ENCODE measurements at regions not wholly inside any gene's neighbourhood (a gene's known extent, or its start where the extent isn't known, plus 50 kb on each side); places are given as distances from the start of the nearest gene placed in this dataset.

DNA sequence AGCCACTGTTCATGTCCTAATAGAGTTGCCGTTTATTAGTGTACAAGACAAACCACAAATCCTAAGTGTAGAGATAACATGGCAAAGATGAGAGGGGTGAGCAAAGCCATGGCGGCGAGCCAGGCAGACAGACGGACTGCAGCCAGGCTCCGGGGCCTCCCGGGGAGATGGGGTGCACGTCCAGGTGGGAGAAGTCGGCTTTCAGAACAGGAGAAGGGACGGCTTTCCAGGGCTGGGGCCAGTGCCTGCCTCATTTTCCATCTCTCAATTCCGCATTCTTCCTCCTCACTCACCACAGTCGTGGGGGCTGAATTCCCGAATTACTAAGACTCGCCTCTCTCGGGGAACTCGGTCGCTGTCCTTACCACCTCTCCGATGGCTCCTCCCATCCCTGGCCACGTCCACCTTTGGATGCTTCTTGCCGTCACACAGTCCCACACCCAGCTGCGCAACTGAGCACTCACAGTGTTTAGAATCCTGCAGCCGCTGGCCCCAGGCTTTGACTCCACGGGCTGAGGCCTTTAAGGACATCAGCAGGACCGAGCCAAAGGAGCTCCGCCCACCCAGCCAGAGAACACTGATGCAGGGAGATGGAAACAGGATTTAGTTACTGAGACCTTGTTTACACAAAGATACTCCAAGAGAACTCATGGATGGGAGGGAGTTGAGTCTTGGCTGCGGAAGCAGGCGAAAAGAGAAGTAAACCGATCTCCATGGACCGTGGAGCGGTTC, 59.7 kb downstream of the RNF112 start:
- TF ChIP-seq CTCF (IDR thresholded peaks at IDR 0.05) (no peak), POLR2AphosphoS5 (IDR thresholded peaks at IDR 0.05; ENCODE audit: low read depth, low read length) (no peak)

Data from Panc1 (cell line).